HepG2 (cell line): ENCODE measurements at regions not wholly inside any gene's neighbourhood (a gene's known extent, or its start where the extent isn't known, plus 50 kb on each side); places are given as distances from the start of the nearest gene placed in this dataset.

Experiments
- ATAC-seq: fragments of 200-7000 bp; cut with Tn5 transposase; 3 replicates; pipeline ENCODE4 v1.9.1; 2020; ENCODE audit warnings: mild to moderate bottlenecking, moderate library complexity
- BruUV-seq: library from RNA; stranded (reverse); fragments of 400-500 nt; replicated peaks from 2 replicates; lab custom pipeline; 2021; lab: Mats Ljungman, UMichigan
- CTCF ChIA-PET: fragments of 300-600 bp; formaldehyde crosslinking; extraction: SDS; loops from one replicate; lab custom pipeline; 2021; ENCODE audit warnings: low total read pairs, inconsistent platforms, low intra/inter-chr PET ratio; lab: Yijun Ruan, JAX
- POLR2A ChIA-PET: fragments of 350-600 bp; sonication (Branson Sonifier 250); formaldehyde crosslinking; loops from one replicate; lab custom pipeline; 2020; ENCODE audit warnings: antibody characterized with exemption, inconsistent platforms; lab: Yijun Ruan, JAX
- DNase-seq: peaks from one replicate; pipeline ENCODE4 v3.0.0-alpha.2; 2015; ENCODE audit warnings: low spot score
- FAIRE-seq: peaks from 3 replicates; lab custom pipeline; 2011; peaks lifted over from hg19 to GRCh38; lab: Jason Lieb, UNC
- H2AFZ ChIP-seq: one replicate; pipeline ENCODE4 v1.6.1; 2011; ENCODE audit warnings: low read length, inconsistent platforms
- H3K27ac ChIP-seq: fragments of 300-600 bp; 3 replicates; pipeline ENCODE4 v1.8.0; 2011; ENCODE audit warnings: mixed run types, mild to moderate bottlenecking, mixed read lengths, low read length, inconsistent platforms; ENCODE audit not compliant: insufficient read depth; ENCODE audit errors: extremely low read length
- H3K27me3 ChIP-seq, 2 experiments: fragments of 200-600 bp in 1 of 2; 2 replicates in 1 of 2; 3 replicates in 1 of 2; pipeline versions ENCODE4 v1.6.0 to v1.8.0; 2011; ENCODE audit warnings: low read length in 2 of 2, mild to moderate bottlenecking in 2 of 2, moderate library complexity in 2 of 2, inconsistent platforms in 1 of 2; ENCODE audit not compliant: insufficient read depth in 2 of 2, control insufficient read depth in 1 of 2
- H3K36me3 ChIP-seq, 2 experiments: fragments of 200-600 bp in 1 of 2; replicated peaks in 1 of 2; 2 replicates in 1 of 2; 3 replicates in 1 of 2; pipeline versions ENCODE4 v1.5.1 to v1.8.0; 2011; ENCODE audit warnings: low read length in 2 of 2, inconsistent platforms in 1 of 2; ENCODE audit not compliant: insufficient read depth in 2 of 2, control insufficient read depth in 1 of 2
- H3K4me1 ChIP-seq: 2 replicates; pipeline ENCODE4 v1.5.1; 2012; ENCODE audit warnings: low read length, inconsistent platforms; ENCODE audit not compliant: insufficient read depth
- H3K4me2 ChIP-seq: 2 replicates; pipeline ENCODE4 v1.6.0; 2011; ENCODE audit warnings: low read depth, low read length, inconsistent platforms
- H3K4me3 ChIP-seq, 3 experiments: fragments of 200-600 bp in 1 of 3; sonication (generic), shearing (Covaris generic) in 1 of 3; replicated peaks in 1 of 3; 2 replicates each; pipeline ENCODE4 v1.5.1; 2011 to 2016; ENCODE audit warnings: low read length in 3 of 3, inconsistent platforms in 2 of 3, low read depth in 2 of 3, mild to moderate bottlenecking in 2 of 3, control low read depth in 1 of 3, mixed read lengths in 1 of 3; ENCODE audit not compliant: insufficient read depth in 1 of 3
- H3K79me2 ChIP-seq: one replicate; pipeline ENCODE4 v1.6.1; 2011; ENCODE audit warnings: low read length, inconsistent platforms; ENCODE audit not compliant: insufficient read depth
- H3K9ac ChIP-seq: 2 replicates; pipeline ENCODE4 v1.6.0; 2011; ENCODE audit warnings: mild to moderate bottlenecking, low read depth, low read length, inconsistent platforms; ENCODE audit not compliant: insufficient read depth
- H3K9me3 ChIP-seq: 2 replicates; pipeline ENCODE4 v1.5.1; 2012; ENCODE audit warnings: mild to moderate bottlenecking, low read length
- H4K20me1 ChIP-seq: 2 replicates; pipeline ENCODE4 v1.6.0; 2011; ENCODE audit warnings: inconsistent platforms, mild to moderate bottlenecking, low read length, moderate library complexity; ENCODE audit not compliant: insufficient read depth
- AGO1 ChIP-seq: fragments of 200-400 bp; formaldehyde crosslinking; IDR thresholded peaks from 2 replicates; pipeline ENCODE4 v1.6.1; 2017; ENCODE audit warnings: mild to moderate bottlenecking, low read depth, low read length, moderate library complexity; ENCODE audit not compliant: poor library complexity, severe bottlenecking
- ATF7 ChIP-seq, 2 experiments: fragments of 450-650 bp in 1 of 2; sonication (generic) in 1 of 2; formaldehyde crosslinking in 1 of 2; IDR thresholded peaks; 2 replicates each; pipeline versions ENCODE4 v1.4.0 to v1.6.1; 2016 to 2020; ENCODE audit warnings: antibody characterized with exemption in 1 of 2, mild to moderate bottlenecking in 1 of 2, missing genetic modification reagents in 1 of 2
- CEBPG ChIP-seq: IDR thresholded peaks from 2 replicates; pipeline ENCODE4 v1.6.1; 2016
- CREB1 ChIP-seq, 2 experiments: fragments of 450-650 bp in 1 of 2; IDR thresholded peaks; 2 replicates each; pipeline ENCODE4 v1.6.1; 2016 to 2017; ENCODE audit warnings: control low read depth in 1 of 2, mild to moderate bottlenecking in 1 of 2, missing compliant biosample characterization in 1 of 2, missing genetic modification characterization in 1 of 2
- MXD1 ChIP-seq: sonication (generic); formaldehyde crosslinking; IDR thresholded peaks from 2 replicates; pipeline ENCODE4 v1.4.0; 2020; ENCODE audit warnings: mild to moderate bottlenecking, missing genetic modification reagents
- MYNN ChIP-seq: sonication (generic); formaldehyde crosslinking; IDR thresholded peaks from 2 replicates; pipeline ENCODE4 v1.4.0; 2020; ENCODE audit warnings: mild to moderate bottlenecking, low read depth, missing genetic modification reagents
- TBL1XR1 ChIP-seq: fragments of 150-350 bp; IDR thresholded peaks from 2 replicates; pipeline ENCODE4 v1.6.1; 2014; ENCODE audit warnings: borderline replicate concordance, low read length; ENCODE audit not compliant: partially characterized antibody
- ZBTB14 ChIP-seq: sonication (generic); formaldehyde crosslinking; IDR thresholded peaks from 2 replicates; pipeline ENCODE4 v1.4.0; 2020; ENCODE audit warnings: missing genetic modification reagents
- ZHX2 ChIP-seq, 2 experiments: sonication (generic) in 1 of 2; formaldehyde crosslinking in 1 of 2; IDR thresholded peaks; 2 replicates each; pipeline versions ENCODE4 v1.6.1 to v1.9.0; 2014 to 2022; ENCODE audit warnings: antibody characterized with exemption in 1 of 2, borderline replicate concordance in 1 of 2, inconsistent platforms in 1 of 2, low read depth in 1 of 2, missing genetic modification reagents in 1 of 2
- ZIK1 ChIP-seq: sonication (generic); formaldehyde crosslinking; IDR thresholded peaks from 2 replicates; pipeline ENCODE4 v1.5.0; 2020; ENCODE audit warnings: mild to moderate bottlenecking, low read depth, missing genetic modification reagents, borderline replicate concordance
- ZNF281 ChIP-seq: sonication (generic); formaldehyde crosslinking; IDR thresholded peaks from 2 replicates; pipeline ENCODE4 v1.4.0; 2020; ENCODE audit warnings: missing genetic modification reagents, borderline replicate concordance
- ZNF776 ChIP-seq: sonication (generic); formaldehyde crosslinking; IDR thresholded peaks from 2 replicates; pipeline ENCODE4 v1.4.0; 2020; ENCODE audit warnings: mild to moderate bottlenecking, missing genetic modification reagents
- WGBS: methylation state at CpG from one replicate; pipeline ENCODE4 v1.1.6; 2017; ENCODE audit warnings: low lambda C conversion rate; 5-methylcytosine and 5-hydroxymethylcytosine counted together
- in situ Hi-C: cut with HindIII; loops from 2 replicates; pipeline ENCODE4 v1.10.0; 2017; ENCODE audit warnings: low pct_unique_long_range_greater_than_20kb; ENCODE audit not compliant: extremely low pct_ligation_motif_present
- intact Hi-C: fragments of 100-400 bp; cut with micrococcal nuclease; formaldehyde crosslinking; loops from one replicate; pipeline ENCODE4 v1.10.0; 2022; ENCODE audit not compliant: unreplicated experiment

- no peak for TF ChIP-seq MYNN (CRISPR knock-in tag)
These were observed 1867.9 kb upstream of the LRRTM1 start (continued) for GRCh38 chr2:82172483-82172882.

- DNase-seq (no peak), ATAC-seq (no peak), FAIRE-seq (no peak)
- H3K4me3 ChIP-seq, result no peak overlapping the region
- H2AFZ ChIP-seq, result no peak overlapping the region
- BruUV-seq, result no TSS peak
- no peaks in the 10 kb centered on the region for H3K36me3 ChIP-seq
- peaks cover 26% of the 10 kb centered on the region for H3K9me3 ChIP-seq
- CTCF ChIA-PET, result no interaction called here
- whole genome bisulfite sequencing, result 5% methylated on average over 4 of the region's 4 CpGs
- POLR2A ChIA-PET, result no interaction called here
- no peak overlapping the region for H3K9ac ChIP-seq
- H3K27ac ChIP-seq, result no peak overlapping the region
- no peaks in the 10 kb centered on the region for H3K27me3 ChIP-seq
- no peaks in the 10 kb centered on the region for H3K79me2 ChIP-seq
- H3K4me2 ChIP-seq, result no peak overlapping the region
- intact Hi-C loops, result no loop called here
- in situ Hi-C loops, result no loop called here
- no peaks in the 10 kb centered on the region for H3K4me1 ChIP-seq
- no peaks in the 10 kb centered on the region for H4K20me1 ChIP-seq
- no peak for TF ChIP-seq MXD1 (CRISPR knock-in tag)
- peak; percentile 85 for TF ChIP-seq CREB1 (IDR thresholded peaks at IDR 0.05)
- TF ChIP-seq CREB1 (CRISPR knock-in tag; IDR thresholded peaks at IDR 0.05), result no peak
- no peak for TF ChIP-seq ZBTB14 (CRISPR knock-in tag)
- TF ChIP-seq ZHX2 (IDR thresholded peaks at IDR 0.05; ENCODE audit: low read depth), result no peak
- TF ChIP-seq ZHX2 (CRISPR knock-in tag; IDR thresholded peaks at IDR 0.05; ENCODE audit: borderline replicate concordance), result no peak
- TF ChIP-seq ZNF281 (CRISPR knock-in tag), result no peak
- no peak for TF ChIP-seq TBL1XR1
- TF ChIP-seq ZIK1 (CRISPR knock-in tag), result no peak
- TF ChIP-seq ATF7 (IDR thresholded peaks at IDR 0.05), result peak; percentile 64
- no peak for TF ChIP-seq ATF7 (CRISPR knock-in tag; IDR thresholded peaks at IDR 0.05)
- no peak for TF ChIP-seq ZNF776 (CRISPR knock-in tag)
- TF ChIP-seq AGO1, result no peak
- no peak for TF ChIP-seq CEBPG (CRISPR knock-in tag)
These were observed 1864.8 kb upstream of the LRRTM1 start for GRCh38 chr2:82169379-82169778.
